HCT116 (cell line): ENCODE measurements at regions not wholly inside any gene's neighbourhood (a gene's known extent, or its start where the extent isn't known, plus 50 kb on each side); places are given as distances from the start of the nearest gene placed in this dataset.
"Not testable (repeated sequence)": the region's sequence is repeated elsewhere in the genome, so short reads cannot be mapped to it uniquely, and the experiment has no call there.

ENCODE experiments used
- ATAC-seq: fragments of 200-7000 bp; cut with Tn5 transposase; 2 replicates; pipeline ENCODE4 v1.9.1; 2020; ENCODE audit warnings: mild to moderate bottlenecking, moderate library complexity
- BruUV-seq: library from RNA; stranded (reverse); fragments of 400-500 nt; replicated peaks from 2 replicates; lab custom pipeline; 2021; lab: Mats Ljungman, UMichigan
- CTCF ChIA-PET: fragments of 300-600 bp; sonication (Branson Sonifier 250); formaldehyde crosslinking; loops from one replicate; lab custom pipeline; 2021; ENCODE audit warnings: antibody characterized with exemption; lab: Charles Lee
- POLR2A ChIA-PET: fragments of 300-600, 350-600 bp; sonication (Branson Sonifier 250); formaldehyde crosslinking; loops from one replicate; lab custom pipeline; 2021; ENCODE audit warnings: antibody characterized with exemption; lab: Charles Lee
- RAD21 ChIA-PET, 2 experiments: fragments of 300-600 bp; sonication (Branson Sonifier 250); formaldehyde crosslinking; loops; one replicate each; lab custom pipeline; 2023; ENCODE audit warnings: low total read pairs in 2 of 2; ENCODE audit not compliant: uncharacterized antibody in 2 of 2, unreplicated experiment in 2 of 2, low non-redundant PET in 1 of 2; lab: Charles Lee
- DNase-seq: peaks from one replicate; pipeline ENCODE4 v3.0.0-alpha.2; 2010; ENCODE audit warnings: low read depth, low spot score
- H2AFZ ChIP-seq: fragments of 200-600 bp; shearing (Covaris generic), sonication (generic); 2 replicates; pipeline ENCODE4 v1.6.1; 2017; ENCODE audit warnings: low read depth, mixed run types, mixed read lengths, antibody characterized with exemption, low read length; ENCODE audit not compliant: poor library complexity, severe bottlenecking
- H3K27ac ChIP-seq: 2 replicates; pipeline ENCODE4 v1.5.1; 2012; ENCODE audit warnings: low read depth, low read length
- H3K27me3 ChIP-seq: fragments of 200-600 bp; sonication (generic); 2 replicates; pipeline ENCODE4 v1.6.1; 2016; ENCODE audit warnings: mixed run types, low read length, mixed read lengths; ENCODE audit not compliant: insufficient read depth
- H3K36me3 ChIP-seq, 2 experiments: fragments of 200-500 bp in 1 of 2; fragments of 200-600 bp in 1 of 2; sonication (Bioruptor generic) in 1 of 2; sonication (generic) in 1 of 2; 2 replicates each; pipeline versions ENCODE4 v1.5.1 to v1.6.1; 2014 to 2016; ENCODE audit warnings: low read length in 2 of 2, inconsistent platforms in 1 of 2, mixed read lengths in 1 of 2, mixed run types in 1 of 2; ENCODE audit not compliant: insufficient read depth in 2 of 2, control insufficient read depth in 1 of 2
- H3K4me1 ChIP-seq, 2 experiments: fragments of 200-600 bp in 1 of 2; sonication (generic) in 1 of 2; 2 replicates each; pipeline versions ENCODE4 v1.5.1 to v1.6.1; 2012 to 2017; ENCODE audit warnings: low read length in 2 of 2, inconsistent platforms in 1 of 2, mild to moderate bottlenecking in 1 of 2, mixed read lengths in 1 of 2, mixed run types in 1 of 2, moderate library complexity in 1 of 2; ENCODE audit not compliant: insufficient read depth in 2 of 2, control insufficient read depth in 1 of 2
- H3K4me2 ChIP-seq: fragments of 200-600 bp; sonication (generic); 2 replicates; pipeline ENCODE4 v1.6.1; 2017; ENCODE audit warnings: mixed run types, low read length, mixed read lengths
- H3K4me3 ChIP-seq, 2 experiments: fragments of 200-600 bp in 1 of 2; sonication (generic) in 1 of 2; replicated peaks in 1 of 2; 2 replicates each; pipeline ENCODE4 v1.5.1; 2011 to 2016; ENCODE audit warnings: low read length in 2 of 2, control low read depth in 1 of 2, low read depth in 1 of 2, mild to moderate bottlenecking in 1 of 2, mixed read lengths in 1 of 2, mixed run types in 1 of 2
- H3K79me2 ChIP-seq: fragments of 200-600 bp; sonication (generic); 2 replicates; pipeline ENCODE4 v1.6.1; 2017; ENCODE audit warnings: mild to moderate bottlenecking, mixed run types, low read length, moderate library complexity, mixed read lengths; ENCODE audit not compliant: insufficient read depth
- H3K9ac ChIP-seq: fragments of 200-600 bp; sonication (generic); 2 replicates; pipeline ENCODE4 v1.6.1; 2016; ENCODE audit warnings: low read length, mixed read lengths
- H3K9me2 ChIP-seq: fragments of 200-600 bp; sonication (generic), shearing (Covaris generic); 2 replicates; pipeline ENCODE4 v1.6.1; 2017; ENCODE audit warnings: mixed run types, mild to moderate bottlenecking, moderate library complexity; ENCODE audit not compliant: insufficient read depth
- H3K9me3 ChIP-seq, 2 experiments: fragments of 200-500 bp in 1 of 2; fragments of 200-600 bp in 1 of 2; sonication (Bioruptor generic) in 1 of 2; sonication (generic) in 1 of 2; 2 replicates each; pipeline ENCODE4 v1.6.1; 2014 to 2017; ENCODE audit warnings: low read length in 2 of 2, mixed read lengths in 2 of 2, inconsistent platforms in 1 of 2, low read depth in 1 of 2, mild to moderate bottlenecking in 1 of 2, mixed run types in 1 of 2, moderate library complexity in 1 of 2; ENCODE audit not compliant: control insufficient read depth in 1 of 2, insufficient read depth in 1 of 2
- H4K20me1 ChIP-seq: fragments of 200-600 bp; sonication (generic), shearing (Covaris generic); 2 replicates; pipeline ENCODE4 v1.6.1; 2017; ENCODE audit warnings: mixed run types, mild to moderate bottlenecking, moderate library complexity; ENCODE audit not compliant: insufficient read depth
- intact Hi-C: fragments of 100-400 bp; cut with micrococcal nuclease; formaldehyde crosslinking; loops from 2 replicates; pipeline ENCODE4 v1.10.0; 2022

DNA sequence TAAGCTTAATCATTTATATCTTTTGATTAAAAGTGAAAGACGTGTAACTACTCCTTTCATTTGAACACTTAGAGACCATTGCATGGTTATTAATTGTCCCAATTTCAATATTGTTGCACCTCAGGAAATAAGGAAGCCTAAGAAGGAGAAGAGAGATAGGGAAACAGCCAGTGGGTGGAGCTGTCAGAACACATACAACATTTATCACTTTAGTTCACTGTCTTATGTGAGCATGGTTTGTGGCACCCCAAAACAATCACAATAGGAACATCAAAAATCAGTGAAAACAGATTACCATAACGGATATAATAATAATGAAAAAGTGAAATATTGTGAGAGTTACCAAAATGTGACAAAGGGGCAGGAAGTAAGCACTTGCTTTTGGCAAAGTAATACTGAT, 689.9 kb downstream of the TTLL7 start:
- H3K4me2 ChIP-seq, H3K9ac ChIP-seq, RAD21 ChIA-PET, ATAC-seq, DNase-seq, H3K36me3 ChIP-seq, H3K4me1 ChIP-seq, POLR2A ChIA-PET, H3K27ac ChIP-seq, intact Hi-C loops, H3K9me3 ChIP-seq, H2AFZ ChIP-seq, H3K79me2 ChIP-seq, H3K27me3 ChIP-seq, H3K4me3 ChIP-seq, H4K20me1 ChIP-seq, H3K9me2 ChIP-seq, BruUV-seq, CTCF ChIA-PET: not testable (repeated sequence)

DNA sequence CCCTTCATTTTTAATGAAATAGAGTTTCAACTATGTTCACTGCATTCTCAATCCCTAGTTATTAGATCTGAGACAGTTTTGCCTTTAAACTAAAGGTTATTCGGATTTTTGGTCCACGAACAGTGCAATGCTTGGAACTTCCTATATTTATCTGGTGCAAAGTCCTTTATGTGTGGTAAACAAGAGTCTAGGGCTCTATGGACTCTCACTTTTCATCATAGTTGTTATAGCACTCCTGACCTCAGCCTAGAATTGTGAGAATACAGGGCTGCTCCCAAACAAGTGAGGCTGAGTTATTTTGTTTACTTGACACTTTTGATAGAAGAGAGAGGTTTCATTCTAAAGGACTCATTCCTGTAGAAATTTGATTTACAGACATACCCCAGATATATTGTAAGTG, 692.1 kb downstream of the TTLL7 start:
- H3K4me1 ChIP-seq, RAD21 ChIA-PET, H3K9ac ChIP-seq, H3K9me2 ChIP-seq, CTCF ChIA-PET, H3K27ac ChIP-seq, H3K9me3 ChIP-seq, H3K4me3 ChIP-seq, ATAC-seq, DNase-seq, POLR2A ChIA-PET, H4K20me1 ChIP-seq, H3K27me3 ChIP-seq, H3K4me2 ChIP-seq, intact Hi-C loops, H3K79me2 ChIP-seq, H3K36me3 ChIP-seq, H2AFZ ChIP-seq, BruUV-seq: not testable (repeated sequence)

DNA sequence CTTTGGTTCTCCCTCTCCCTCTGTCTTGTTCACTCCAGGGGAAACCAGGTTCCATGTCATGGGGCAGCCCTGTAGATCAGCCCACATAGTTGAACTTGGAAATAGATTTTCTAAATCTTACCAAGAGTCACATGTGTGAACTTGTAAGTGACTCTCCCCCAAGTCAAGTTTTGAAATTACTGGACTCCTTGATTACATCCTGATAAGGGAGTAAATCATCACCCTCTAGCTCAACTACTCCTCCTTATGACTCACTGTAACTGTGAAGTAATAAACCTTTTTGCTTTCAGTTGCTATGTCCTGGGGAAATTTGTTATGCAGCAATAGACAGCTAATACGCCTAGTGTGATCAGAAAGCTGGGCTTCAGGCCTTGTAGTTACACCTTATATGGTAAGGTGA, 703.3 kb downstream of the TTLL7 start:
- POLR2A ChIA-PET, result not testable (repeated sequence)

DNA sequence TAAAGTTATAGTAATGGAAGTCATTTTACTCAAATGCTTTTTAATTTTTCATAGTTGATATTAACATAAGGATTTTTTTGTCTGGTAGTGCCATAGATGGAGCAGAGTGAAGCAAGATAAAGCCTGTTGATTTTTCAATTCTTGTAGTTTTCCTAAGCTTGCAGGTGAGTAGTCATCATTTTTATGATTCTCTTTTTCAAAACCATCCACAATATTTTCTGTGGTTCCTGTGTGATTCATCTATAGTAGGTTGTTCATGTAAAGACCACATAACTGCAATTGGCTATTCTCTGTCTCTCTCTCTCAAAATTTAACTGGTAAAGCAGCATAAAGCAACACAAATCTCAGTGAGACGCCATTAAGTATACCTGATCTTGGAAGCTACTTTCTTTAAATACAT, 711.5 kb downstream of the TTLL7 start:
- RAD21 ChIA-PET, H3K9me3 ChIP-seq, H3K9ac ChIP-seq, H3K4me3 ChIP-seq, H3K79me2 ChIP-seq, BruUV-seq, H3K9me2 ChIP-seq, intact Hi-C loops, ATAC-seq, H3K4me2 ChIP-seq, H3K27ac ChIP-seq, H2AFZ ChIP-seq, POLR2A ChIA-PET, H3K4me1 ChIP-seq, H4K20me1 ChIP-seq, H3K36me3 ChIP-seq, DNase-seq, H3K27me3 ChIP-seq, CTCF ChIA-PET: not testable (repeated sequence)

More for the DNA sequence above, 703.3 kb downstream of the TTLL7 start:
- CTCF ChIA-PET, H3K4me3 ChIP-seq, H3K27ac ChIP-seq, H3K9me3 ChIP-seq, H4K20me1 ChIP-seq, H3K4me2 ChIP-seq, H3K9ac ChIP-seq, H3K27me3 ChIP-seq, ATAC-seq, H3K36me3 ChIP-seq, H3K4me1 ChIP-seq, RAD21 ChIA-PET, H3K9me2 ChIP-seq, intact Hi-C loops, H3K79me2 ChIP-seq, H2AFZ ChIP-seq, DNase-seq, BruUV-seq: not testable (repeated sequence)

DNA sequence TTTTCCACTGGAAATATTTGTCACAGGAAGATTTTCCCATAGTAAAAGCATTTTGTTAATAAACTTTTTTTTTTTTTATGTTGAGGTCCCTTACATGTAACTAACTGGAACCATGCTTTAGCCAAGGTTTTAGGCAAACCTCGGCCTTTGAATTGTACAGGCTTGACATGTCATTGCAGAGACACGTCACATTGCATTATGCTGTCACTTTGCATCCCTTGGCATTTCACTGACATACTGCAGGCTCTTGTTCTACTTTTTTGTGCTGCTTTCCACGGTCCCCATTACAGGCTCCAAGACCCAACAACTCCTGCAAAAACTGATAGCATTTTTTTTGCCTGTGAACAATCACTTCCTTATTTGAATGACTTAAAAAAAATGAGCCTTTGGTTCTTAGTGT, 724.3 kb downstream of the TTLL7 start:
- H3K9ac ChIP-seq, H3K27ac ChIP-seq, DNase-seq, intact Hi-C loops, H2AFZ ChIP-seq, H3K4me3 ChIP-seq, H3K27me3 ChIP-seq, H3K36me3 ChIP-seq, BruUV-seq, H3K79me2 ChIP-seq, H4K20me1 ChIP-seq, CTCF ChIA-PET, H3K9me3 ChIP-seq, H3K4me1 ChIP-seq, H3K4me2 ChIP-seq, POLR2A ChIA-PET, H3K9me2 ChIP-seq, ATAC-seq, RAD21 ChIA-PET: not testable (repeated sequence)
